ENCODE measurements at regions not wholly inside any gene's neighbourhood (a gene's known extent, or its start where the extent isn't known, plus 50 kb on each side); places are given as distances from the start of the nearest gene placed in this dataset.

DNA sequence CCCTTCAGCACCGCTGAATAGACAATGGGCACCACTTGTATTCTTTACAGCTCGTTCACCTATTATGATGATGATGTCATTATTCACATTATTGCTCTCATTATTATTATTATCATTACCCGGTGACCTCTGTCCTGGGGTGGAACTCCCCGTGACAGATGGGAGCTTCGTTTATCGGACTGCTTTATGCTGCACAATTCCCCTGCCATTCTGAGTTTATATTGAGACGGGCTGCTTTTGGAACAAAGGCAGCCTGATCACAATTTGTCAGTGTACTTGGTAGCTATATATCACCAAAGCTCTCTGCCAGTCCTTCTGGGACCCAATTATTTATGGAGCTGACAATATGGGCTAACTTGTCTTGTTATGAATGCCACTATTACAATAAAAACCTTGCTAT lies 1145.6 kb upstream of the WWC1 start:
- Histone ChIP-seq H3K36me3 (ENCODE audit: control insufficient read depth in 2 of 2, insufficient read depth in 2 of 2, low read length in 1 of 2) (no peaks in the 10 kb centered on the region), H3K79me2 (ENCODE audit: control insufficient read depth, insufficient read depth, low read length) (no peaks in the 10 kb centered on the region), H3K27ac (ENCODE audit: control insufficient read depth, insufficient read depth) (no peak overlapping the region), H3K27me3 (replicated peaks in 1 of 2; ENCODE audit: control insufficient read depth in 2 of 2, insufficient read depth in 2 of 2, low read length in 1 of 2) (no peaks in the 10 kb centered on the region), H3K4me3 (no peak overlapping the region), H3K4me1 (ENCODE audit: control insufficient read depth, insufficient read depth, low read length) (no peaks in the 10 kb centered on the region), H4K20me1 (ENCODE audit: control insufficient read depth, insufficient read depth) (no peaks in the 10 kb centered on the region), H3K4me2 (ENCODE audit: control insufficient read depth, insufficient read depth) (no peak overlapping the region), H2AFZ (ENCODE audit: control insufficient read depth, low read depth, low read length) (no peak overlapping the region), H3K9me3 (replicated peaks; ENCODE audit: control insufficient read depth, insufficient read depth, low read length) (no peaks in the 10 kb centered on the region), H3K9ac (ENCODE audit: control insufficient read depth, insufficient read depth, low read length) (no peak overlapping the region)
- intact Hi-C loops (cut with micrococcal nuclease; ENCODE audit: unreplicated experiment) = no loop called here
- DNase-seq (ENCODE audit: low read depth, low spot score) = no peak
- SMC1A ChIA-PET (ENCODE audit: uncharacterized antibody, unreplicated experiment) = interaction anchor here (0.5 kb wide), 1 partner anchor 683 kb away, joined by 3 read pairs; no protein-coding TSS in a partner anchor
- no peak for ATAC-seq
- POLR2A ChIA-PET = no interaction called here
- in situ Hi-C loops (cut with MboI) = no loop called here
- no peak for FAIRE-seq
- 13% methylated on average over 7 of the region's 7 CpGs for WGBS (ENCODE audit: insufficient coverage, insufficient replicate concordance, low lambda C conversion rate, missing lambda C conversion rate)
- no TSS peak for BruUV-seq (replicated peaks)
- TF ChIP-seq CHD1 (IDR thresholded peaks at IDR 0.05; ENCODE audit: low read depth, low read length) (no peak), JUNB (IDR thresholded peaks at IDR 0.05) (no peak), FOXK2 (IDR thresholded peaks at IDR 0.05) (no peak), SP1 (IDR thresholded peaks at IDR 0.05; ENCODE audit: low read depth, low read length) (no peak)
- TF ChIP-seq, protein P1, sequence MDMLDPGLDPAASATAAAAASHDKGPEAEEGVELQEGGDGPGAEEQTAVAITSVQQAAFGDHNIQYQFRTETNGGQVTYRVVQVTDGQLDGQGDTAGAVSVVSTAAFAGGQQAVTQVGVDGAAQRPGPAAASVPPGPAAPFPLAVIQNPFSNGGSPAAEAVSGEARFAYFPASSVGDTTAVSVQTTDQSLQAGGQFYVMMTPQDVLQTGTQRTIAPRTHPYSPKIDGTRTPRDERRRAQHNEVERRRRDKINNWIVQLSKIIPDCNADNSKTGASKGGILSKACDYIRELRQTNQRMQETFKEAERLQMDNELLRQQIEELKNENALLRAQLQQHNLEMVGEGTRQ (IDR thresholded peaks at IDR 0.05; ENCODE audit: borderline replicate concordance, low read depth, low read length) = no peak
- TF ChIP-seq, protein P2, sequence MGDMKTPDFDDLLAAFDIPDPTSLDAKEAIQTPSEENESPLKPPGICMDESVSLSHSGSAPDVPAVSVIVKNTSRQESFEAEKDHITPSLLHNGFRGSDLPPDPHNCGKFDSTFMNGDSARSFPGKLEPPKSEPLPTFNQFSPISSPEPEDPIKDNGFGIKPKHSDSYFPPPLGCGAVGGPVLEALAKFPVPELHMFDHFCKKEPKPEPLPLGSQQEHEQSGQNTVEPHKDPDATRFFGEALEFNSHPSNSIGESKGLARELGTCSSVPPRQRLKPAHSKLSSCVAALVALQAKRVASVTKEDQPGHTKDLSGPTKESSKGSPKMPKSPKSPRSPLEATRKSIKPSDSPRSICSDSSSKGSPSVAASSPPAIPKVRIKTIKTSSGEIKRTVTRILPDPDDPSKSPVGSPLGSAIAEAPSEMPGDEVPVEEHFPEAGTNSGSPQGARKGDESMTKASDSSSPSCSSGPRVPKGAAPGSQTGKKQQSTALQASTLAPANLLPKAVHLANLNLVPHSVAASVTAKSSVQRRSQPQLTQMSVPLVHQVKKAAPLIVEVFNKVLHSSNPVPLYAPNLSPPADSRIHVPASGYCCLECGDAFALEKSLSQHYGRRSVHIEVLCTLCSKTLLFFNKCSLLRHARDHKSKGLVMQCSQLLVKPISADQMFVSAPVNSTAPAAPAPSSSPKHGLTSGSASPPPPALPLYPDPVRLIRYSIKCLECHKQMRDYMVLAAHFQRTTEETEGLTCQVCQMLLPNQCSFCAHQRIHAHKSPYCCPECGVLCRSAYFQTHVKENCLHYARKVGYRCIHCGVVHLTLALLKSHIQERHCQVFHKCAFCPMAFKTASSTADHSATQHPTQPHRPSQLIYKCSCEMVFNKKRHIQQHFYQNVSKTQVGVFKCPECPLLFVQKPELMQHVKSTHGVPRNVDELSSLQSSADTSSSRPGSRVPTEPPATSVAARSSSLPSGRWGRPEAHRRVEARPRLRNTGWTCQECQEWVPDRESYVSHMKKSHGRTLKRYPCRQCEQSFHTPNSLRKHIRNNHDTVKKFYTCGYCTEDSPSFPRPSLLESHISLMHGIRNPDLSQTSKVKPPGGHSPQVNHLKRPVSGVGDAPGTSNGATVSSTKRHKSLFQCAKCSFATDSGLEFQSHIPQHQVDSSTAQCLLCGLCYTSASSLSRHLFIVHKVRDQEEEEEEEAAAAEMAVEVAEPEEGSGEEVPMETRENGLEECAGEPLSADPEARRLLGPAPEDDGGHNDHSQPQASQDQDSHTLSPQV (IDR thresholded peaks at IDR 0.05) = no peak
- TF ChIP-seq, protein P3, sequence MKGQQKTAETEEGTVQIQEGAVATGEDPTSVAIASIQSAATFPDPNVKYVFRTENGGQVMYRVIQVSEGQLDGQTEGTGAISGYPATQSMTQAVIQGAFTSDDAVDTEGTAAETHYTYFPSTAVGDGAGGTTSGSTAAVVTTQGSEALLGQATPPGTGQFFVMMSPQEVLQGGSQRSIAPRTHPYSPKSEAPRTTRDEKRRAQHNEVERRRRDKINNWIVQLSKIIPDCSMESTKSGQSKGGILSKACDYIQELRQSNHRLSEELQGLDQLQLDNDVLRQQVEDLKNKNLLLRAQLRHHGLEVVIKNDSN (IDR thresholded peaks at IDR 0.05; ENCODE audit: borderline replicate concordance, extremely low read length, insufficient read depth, low read depth, low read length) = no peak
- CTCF ChIA-PET = no interaction called here
- RAD21 ChIA-PET (ENCODE audit: unreplicated experiment) = no interaction called here

Data from GM12878 (cell line).